NCI-H2171 treated with DMSO at 0.1 percent for 48 hours (cell line): ENCODE measurements at regions not wholly inside any gene's neighbourhood (a gene's known extent, or its start where the extent isn't known, plus 50 kb on each side); places are given as distances from the start of the nearest gene placed in this dataset.

Experiments used
- DNase-seq: peaks from one replicate; lab custom pipeline; 2025; lab: John Stamatoyannopoulos, UW

GRCh38 chr16:85344502-85345128 lies 232.3 kb upstream of the CIBAR2 start:
- DNase-seq: no peak

GRCh38 chr16:85345129-85345639 lies 232.9 kb upstream of the CIBAR2 start:
- DNase-seq: no peak

GRCh38 chr16:85346404-85347212 lies 234.3 kb upstream of the CIBAR2 start:
- no peak for DNase-seq

GRCh38 chr16:85347213-85347591 lies 234.9 kb upstream of the CIBAR2 start:
- no peak for DNase-seq

GRCh38 chr16:85348065-85348840 lies 236.0 kb upstream of the CIBAR2 start:
- no peak for DNase-seq

- peak; percentile 85 for DNase-seq
Observed at GRCh38 chr16:85348911-85349334, 236.7 kb upstream of the CIBAR2 start.

GRCh38 chr16:85349365-85350145 lies 237.3 kb upstream of the CIBAR2 start:
- DNase-seq: peak; percentile 69

GRCh38 chr16:85350146-85350728 lies 238.0 kb upstream of the CIBAR2 start:
- peak; percentile 44 for DNase-seq

- peak; percentile 98 for DNase-seq
Observed at GRCh38 chr16:85350973-85351372, 238.7 kb upstream of the CIBAR2 start.

- no peak for DNase-seq
Observed at GRCh38 chr16:85353013-85353412, 240.7 kb upstream of the CIBAR2 start.

GRCh38 chr16:85353839-85354685 lies 241.8 kb upstream of the CIBAR2 start:
- DNase-seq: no peak

- DNase-seq: no peak
Observed at GRCh38 chr16:85354686-85355514, 242.6 kb upstream of the CIBAR2 start.

- no peak for DNase-seq
Observed at GRCh38 chr16:85355515-85355837, 243.2 kb upstream of the CIBAR2 start.

GRCh38 chr16:85356157-85356556 lies 243.9 kb upstream of the CIBAR2 start:
- no peak for DNase-seq

- DNase-seq: no peak
Observed at GRCh38 chr16:85357323-85357722, 245.1 kb upstream of the CIBAR2 start.

- DNase-seq: no peak
Observed at GRCh38 chr16:85357924-85358505, 245.7 kb upstream of the CIBAR2 start.

GRCh38 chr16:85358704-85359146 lies 246.5 kb upstream of the CIBAR2 start:
- DNase-seq: no peak

GRCh38 chr16:85359147-85359822 lies 247.0 kb upstream of the CIBAR2 start:
- DNase-seq: peak; percentile 49
